Esophagus (tissue), 2 donors: ENCODE measurements at regions not wholly inside any gene's neighbourhood (a gene's known extent, or its start where the extent isn't known, plus 50 kb on each side); places are given as distances from the start of the nearest gene placed in this dataset.
"Not testable (repeated sequence)": the region's sequence is repeated elsewhere in the genome, so short reads cannot be mapped to it uniquely, and the experiment has no call there.

Experiments used
- H3K27ac ChIP-seq, 2 donors: one replicate each; pipeline ENCODE4 v1.5.1; 2013; ENCODE audit warnings: low read depth in 2 of 2, mild to moderate bottlenecking in 2 of 2, inconsistent platforms in 1 of 2, low read length in 1 of 2, moderate library complexity in 1 of 2
- H3K27me3 ChIP-seq, 2 donors: one replicate each; pipeline ENCODE4 v1.6.1; 2013; ENCODE audit warnings: low read length in 2 of 2, control low read depth in 1 of 2, mild to moderate bottlenecking in 1 of 2; ENCODE audit not compliant: insufficient read depth in 2 of 2, control insufficient read depth in 1 of 2
- H3K36me3 ChIP-seq, 2 donors: one replicate each; pipeline ENCODE4 v1.6.1; 2013; ENCODE audit warnings: low read length in 1 of 2; ENCODE audit not compliant: control insufficient read depth in 2 of 2, insufficient read depth in 2 of 2
- H3K4me1 ChIP-seq, 2 donors: one replicate each; pipeline ENCODE4 v1.6.1; 2013; ENCODE audit warnings: low read length in 1 of 2; ENCODE audit not compliant: control insufficient read depth in 2 of 2, insufficient read depth in 2 of 2
- H3K4me3 ChIP-seq, 2 donors: one replicate each; pipeline ENCODE4 v1.5.1; 2013; ENCODE audit warnings: low read length in 2 of 2, mild to moderate bottlenecking in 2 of 2, low read depth in 1 of 2, moderate library complexity in 1 of 2
- H3K9me3 ChIP-seq, 2 donors: one replicate each; pipeline ENCODE4 v1.6.1; 2013; ENCODE audit warnings: mild to moderate bottlenecking in 2 of 2, low read depth in 1 of 2, low read length in 1 of 2, moderate library complexity in 1 of 2; ENCODE audit not compliant: control insufficient read depth in 2 of 2, insufficient read depth in 1 of 2
- WGBS, 2 donors: extraction: QIAGEN DNeasy Blood & Tissue Kit; methylation state at CpG; one replicate each; pipeline ENCODE4 v1.1.7; 2013; 5-methylcytosine and 5-hydroxymethylcytosine counted together
- donor health status: healthy with polysubstance abuse.
- donor health status: Bipolar disorder and iron deficiency.

GRCh38 chr4:59511809-59512208 lies 1688.3 kb upstream of the ADGRL3 start:
- H3K4me1 ChIP-seq, H3K4me3 ChIP-seq, H3K9me3 ChIP-seq, H3K36me3 ChIP-seq, H3K27me3 ChIP-seq, H3K27ac ChIP-seq: not testable (repeated sequence)
- WGBS, 2 donors, result 93 to 94% methylated on average over 11 of the region's 11 CpGs

DNA sequence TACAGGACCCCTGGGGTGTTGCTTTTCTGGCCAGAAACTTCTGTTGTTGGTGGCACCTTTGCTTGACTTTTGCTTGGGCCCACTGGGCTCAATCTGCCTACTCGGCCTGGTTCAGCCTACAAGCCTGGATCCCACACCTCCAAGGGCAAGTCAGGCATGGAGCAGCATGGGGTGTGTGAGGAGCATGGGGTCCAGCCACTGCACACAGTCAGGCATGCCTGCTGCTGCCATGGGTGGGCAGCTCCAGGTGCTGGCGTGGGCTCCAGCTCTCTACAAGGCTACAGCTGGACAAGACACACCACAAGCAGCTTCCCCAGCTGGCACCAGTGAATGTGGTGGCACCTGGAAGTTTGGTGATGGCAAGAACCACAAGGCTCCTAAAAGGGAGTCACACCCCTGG lies 1683.1 kb upstream of the ADGRL3 start:
- H3K4me1 ChIP-seq, result no peaks in the 10 kb centered on the region
- H3K27me3 ChIP-seq, result no peaks in the 10 kb centered on the region
- H3K36me3 ChIP-seq, result no peaks in the 10 kb centered on the region
- H3K27ac ChIP-seq, result no peak overlapping the region
- H3K9me3 ChIP-seq, result peaks cover 8 to 12% of the 10 kb centered on the region in 2 donors
- H3K4me3 ChIP-seq, result no peak overlapping the region
- 75 to 77% methylated on average over 2 of the region's 2 CpGs for WGBS, 2 donors

DNA sequence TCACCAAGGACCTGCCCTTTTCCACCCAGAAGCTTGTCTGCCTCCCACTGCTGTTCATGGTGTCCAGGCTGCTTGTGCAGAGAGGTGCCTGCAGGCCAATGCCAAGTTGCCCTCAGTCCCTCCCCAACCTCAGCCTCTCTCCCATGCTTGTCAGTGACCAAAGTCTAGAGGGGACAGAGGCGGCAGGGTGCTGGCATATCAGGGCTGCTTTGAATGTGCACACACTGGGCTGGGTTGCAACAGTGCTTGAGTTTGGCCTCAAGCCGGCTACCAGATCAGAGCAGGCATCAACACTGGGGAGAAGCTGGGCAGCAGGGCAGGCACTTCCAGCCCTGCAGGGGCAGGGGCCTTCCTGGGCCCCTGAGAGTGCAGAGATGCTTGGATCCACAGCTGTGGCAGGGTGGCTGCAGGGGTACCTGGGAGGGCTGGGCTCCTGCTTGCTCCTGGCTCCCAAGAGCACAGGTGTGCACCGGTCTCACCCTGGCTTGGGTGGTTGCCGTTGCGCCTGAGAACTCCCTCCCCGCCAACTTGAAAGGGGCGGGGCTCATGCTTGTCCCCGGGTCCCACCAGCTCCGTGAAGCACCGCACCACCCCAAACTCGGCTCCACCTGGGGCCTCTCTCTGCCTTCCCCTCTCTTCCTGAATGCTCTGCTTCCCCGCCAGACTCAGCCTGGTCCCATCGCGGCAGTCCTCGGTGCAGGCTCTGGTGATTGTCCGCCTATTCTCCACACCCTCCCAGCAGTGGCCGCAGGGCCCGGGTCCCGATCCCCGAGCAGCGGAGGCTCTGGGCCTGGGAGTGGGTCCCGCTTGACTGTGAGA lies 1681.9 kb upstream of the ADGRL3 start:
- 64 to 84% methylated on average over 21 to 22 of the region's 22 CpGs for WGBS, 2 donors
- H3K27me3 ChIP-seq, result no peaks in the 10 kb centered on the region
- H3K4me1 ChIP-seq, result no peaks in the 10 kb centered on the region
- no peaks in the 10 kb centered on the region for H3K36me3 ChIP-seq
- H3K4me3 ChIP-seq, result no peak overlapping the region
- H3K9me3 ChIP-seq, result peaks cover 8 to 12% of the 10 kb centered on the region in 2 donors
- no peak overlapping the region for H3K27ac ChIP-seq

DNA sequence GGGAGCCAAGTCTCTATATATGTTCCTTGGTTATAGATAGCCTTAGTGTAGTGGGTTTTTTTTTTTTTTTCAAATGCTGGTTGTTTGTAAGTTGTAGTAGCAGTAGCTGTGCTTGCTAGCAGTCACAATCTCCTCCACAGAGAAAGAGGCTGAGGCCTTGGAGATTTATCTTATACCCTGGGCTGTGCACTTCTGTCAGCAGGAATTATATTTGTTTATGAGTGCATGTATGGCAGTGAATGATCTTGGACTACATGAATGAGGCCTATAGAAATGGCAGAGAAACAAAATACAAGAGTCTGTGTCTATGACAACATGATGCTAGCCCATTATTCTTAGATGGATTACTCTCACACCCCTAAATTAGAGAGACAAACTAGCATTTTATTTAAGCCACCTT lies 1674.2 kb upstream of the ADGRL3 start:
- H3K27me3 ChIP-seq, result no peaks in the 10 kb centered on the region
- no peaks in the 10 kb centered on the region for H3K4me1 ChIP-seq
- H3K27ac ChIP-seq, result no peak overlapping the region
- H3K4me3 ChIP-seq, result no peak overlapping the region
- H3K9me3 ChIP-seq, result no peaks in the 10 kb centered on the region
- no peaks in the 10 kb centered on the region for H3K36me3 ChIP-seq

GRCh38 chr4:59535541-59535940 lies 1664.6 kb upstream of the ADGRL3 start:
- no peak overlapping the region for H3K27ac ChIP-seq
- no peak overlapping the region for H3K4me3 ChIP-seq
- no peaks in the 10 kb centered on the region for H3K4me1 ChIP-seq
- no peaks in the 10 kb centered on the region for H3K27me3 ChIP-seq
- no peaks in the 10 kb centered on the region for H3K9me3 ChIP-seq
- 34 to 39% methylated on average over 1 of the region's 1 CpG for WGBS, 2 donors
- H3K36me3 ChIP-seq, result no peaks in the 10 kb centered on the region

DNA sequence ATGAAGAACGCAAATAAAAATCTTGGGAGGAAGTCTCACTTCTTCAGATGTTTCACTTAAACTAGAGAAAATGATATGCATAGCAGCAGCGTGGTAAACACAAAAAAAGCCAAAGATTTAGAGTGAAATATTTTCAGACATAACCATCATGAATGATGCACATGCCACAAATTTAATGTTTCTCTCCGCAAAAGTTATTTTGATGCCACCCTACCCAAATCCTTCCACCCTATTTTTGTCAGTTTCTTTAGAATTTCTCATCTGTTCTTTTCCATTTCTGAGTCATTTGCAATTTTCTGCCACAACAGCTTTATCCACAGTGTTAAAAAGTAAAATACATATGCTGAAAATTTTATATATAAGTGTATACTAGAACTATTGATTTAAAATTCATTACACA lies 1663.7 kb upstream of the ADGRL3 start:
- Histone ChIP-seq H3K27ac (no peak overlapping the region), H3K4me3 (no peak overlapping the region), H3K9me3 (no peaks in the 10 kb centered on the region), H3K4me1 (no peaks in the 10 kb centered on the region), H3K36me3 (no peaks in the 10 kb centered on the region), H3K27me3 (no peaks in the 10 kb centered on the region)
- WGBS, 2 donors, result 77% methylated on average over 3 of the region's 3 CpGs

DNA sequence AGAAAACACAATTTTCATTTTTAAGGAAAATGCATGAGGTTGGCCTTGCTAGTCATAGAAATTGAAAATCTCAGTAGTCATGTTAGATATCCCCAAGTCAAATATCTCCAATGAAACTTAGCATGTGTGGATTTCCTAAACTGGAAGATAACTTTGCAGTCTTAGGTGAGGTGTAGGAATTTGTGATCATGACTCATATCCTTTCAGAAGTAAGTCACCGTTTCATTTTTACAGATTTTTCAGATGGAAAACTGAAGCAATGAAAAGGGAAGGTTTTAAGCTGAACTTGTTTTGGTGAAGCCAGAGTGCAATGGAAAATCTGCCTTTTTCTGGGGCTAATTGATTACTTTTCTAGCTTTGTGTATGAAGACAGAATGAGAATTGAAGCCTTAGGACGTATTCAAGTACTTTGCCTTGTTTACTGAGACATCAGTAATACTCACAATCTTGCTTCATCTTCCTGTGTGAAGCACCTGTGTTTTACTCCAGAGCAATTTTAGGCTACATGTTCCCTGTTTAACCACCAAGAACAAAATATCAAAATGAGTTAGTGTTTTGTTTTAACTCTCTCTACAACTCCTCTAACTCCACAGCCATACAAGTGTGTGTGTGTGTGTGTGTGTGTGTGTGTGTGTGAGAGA lies 1662.8 kb upstream of the ADGRL3 start:
- Histone ChIP-seq H3K4me1 (no peaks in the 10 kb centered on the region), H3K9me3 (no peaks in the 10 kb centered on the region), H3K27me3 (no peaks in the 10 kb centered on the region), H3K27ac (no peak overlapping the region), H3K36me3 (no peaks in the 10 kb centered on the region), H3K4me3 (no peak overlapping the region)
- WGBS, 2 donors, result 28 to 33% methylated on average over 2 of the region's 2 CpGs

- Histone ChIP-seq H3K27me3 (no peaks in the 10 kb centered on the region), H3K4me3 (no peak overlapping the region), H3K36me3 (no peaks in the 10 kb centered on the region), H3K27ac (no peak overlapping the region), H3K9me3 (no peaks in the 10 kb centered on the region), H3K4me1 (no peaks in the 10 kb centered on the region)
- 91 to 94% methylated on average over 4 of the region's 4 CpGs for WGBS, 2 donors
These were observed 1660.7 kb upstream of the ADGRL3 start for GRCh38 chr4:59539401-59539800.

DNA sequence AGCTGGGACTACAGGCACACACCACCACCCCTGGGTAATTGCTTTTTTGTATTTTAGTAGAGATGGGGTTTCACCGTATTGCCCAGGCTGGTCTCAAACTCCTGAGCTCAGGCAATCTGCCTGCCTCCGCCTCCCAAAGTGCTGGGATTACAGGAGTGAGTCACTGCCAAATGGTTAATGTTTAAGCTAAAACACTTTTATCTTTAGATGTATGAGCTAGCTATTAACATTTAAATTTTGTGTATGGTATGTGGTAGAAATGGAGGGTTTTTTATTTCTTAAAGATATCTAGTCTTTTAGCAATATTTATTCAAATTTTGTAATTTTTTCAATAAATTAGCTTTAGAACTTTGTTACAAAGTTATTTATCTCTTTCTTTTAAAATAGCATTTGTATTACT lies 1659.8 kb upstream of the ADGRL3 start:
- no peaks in the 10 kb centered on the region for H3K4me1 ChIP-seq
- no peaks in the 10 kb centered on the region for H3K36me3 ChIP-seq
- no peak overlapping the region for H3K27ac ChIP-seq
- H3K27me3 ChIP-seq, result no peaks in the 10 kb centered on the region
- H3K9me3 ChIP-seq, result peaks cover 0 to under 1% of the 10 kb centered on the region in 2 donors
- 68 to 84% methylated on average over 2 of the region's 2 CpGs for WGBS, 2 donors
- no peak overlapping the region for H3K4me3 ChIP-seq
